OCI-LY1 (cell line): ENCODE measurements at regions not wholly inside any gene's neighbourhood (a gene's known extent, or its start where the extent isn't known, plus 50 kb on each side); places are given as distances from the start of the nearest gene placed in this dataset.
A peak's percentile ranks its signal among the peaks of the same experiment; 100 is the strongest.

Experiments
- H2AFZ ChIP-seq: fragments of 200-600 bp; sonication (generic), shearing (Covaris generic); 2 replicates; pipeline ENCODE4 v1.6.0; 2014; ENCODE audit warnings: antibody characterized with exemption, mild to moderate bottlenecking, low read length
- H3F3A ChIP-seq: fragments of 200-600 bp; sonication (generic), shearing (Covaris generic); 2 replicates; pipeline ENCODE4 v1.6.0; 2014; ENCODE audit warnings: mild to moderate bottlenecking, antibody characterized with exemption, low read length, moderate library complexity; ENCODE audit not compliant: insufficient read depth
- H3K27ac ChIP-seq: fragments of 200-600 bp; sonication (generic); 2 replicates; pipeline ENCODE4 v1.5.1; 2014; ENCODE audit warnings: low read length, mixed run types, mild to moderate bottlenecking, low read depth; ENCODE audit not compliant: poor library complexity, severe bottlenecking
- H3K27me3 ChIP-seq: fragments of 200-600 bp; sonication (generic); 2 replicates; pipeline ENCODE4 v1.6.0; 2014; ENCODE audit warnings: antibody characterized with exemption, mild to moderate bottlenecking, low read length, moderate library complexity; ENCODE audit not compliant: insufficient read depth
- H3K36me3 ChIP-seq: fragments of 200-600 bp; sonication (generic); 2 replicates; pipeline ENCODE4 v1.6.1; 2014; ENCODE audit warnings: mild to moderate bottlenecking, antibody characterized with exemption, low read length, moderate library complexity, mixed read lengths; ENCODE audit not compliant: insufficient read depth
- H3K4me1 ChIP-seq: fragments of 200-600 bp; sonication (generic); 2 replicates; pipeline ENCODE4 v1.5.1; 2014; ENCODE audit warnings: mild to moderate bottlenecking, low read length, moderate library complexity; ENCODE audit not compliant: insufficient read depth, severe bottlenecking
- H3K4me2 ChIP-seq: fragments of 200-600 bp; sonication (generic), shearing (Covaris generic); 2 replicates; pipeline ENCODE4 v1.6.1; 2014; ENCODE audit warnings: low read length
- H3K4me3 ChIP-seq: fragments of 200-600 bp; sonication (generic); 2 replicates; pipeline ENCODE4 v1.5.1; 2014; ENCODE audit warnings: low read length, low read depth, mild to moderate bottlenecking, mixed read lengths; ENCODE audit not compliant: poor library complexity, severe bottlenecking
- H3K79me2 ChIP-seq: fragments of 200-600 bp; shearing (Covaris generic); 2 replicates; pipeline ENCODE4 v1.6.1; 2016; ENCODE audit warnings: mixed run types, low read length, mixed read lengths; ENCODE audit not compliant: insufficient read depth
- H3K9ac ChIP-seq: fragments of 200-600 bp; sonication (generic), shearing (Covaris generic); 2 replicates; pipeline ENCODE4 v1.6.1; 2014; ENCODE audit warnings: mild to moderate bottlenecking, low read length, mixed read lengths
- H3K9me2 ChIP-seq: fragments of 200-600 bp; sonication (generic), shearing (Covaris generic); 2 replicates; pipeline ENCODE4 v1.6.1; 2014; ENCODE audit warnings: low read depth, mild to moderate bottlenecking, low read length, mixed read lengths
- H3K9me3 ChIP-seq: fragments of 200-600 bp; shearing (Covaris generic); 2 replicates; pipeline ENCODE4 v1.6.1; 2014; ENCODE audit warnings: low read length, mixed read lengths
- H4K20me1 ChIP-seq: fragments of 200-600 bp; sonication (generic), shearing (Covaris generic); 2 replicates; pipeline ENCODE4 v1.6.0; 2016; ENCODE audit warnings: mild to moderate bottlenecking, low read length; ENCODE audit not compliant: insufficient read depth
- CTCF ChIP-seq: fragments of 200-600 bp; sonication (generic), shearing (Covaris generic); IDR thresholded peaks from 2 replicates; pipeline ENCODE4 v1.5.1; 2017; ENCODE audit warnings: mild to moderate bottlenecking, antibody characterized with exemption, low read length, moderate library complexity, mixed read lengths
- EZH2 ChIP-seq: fragments of 200-600 bp; sonication (generic), shearing (Covaris generic); IDR thresholded peaks from 2 replicates; pipeline ENCODE4 v1.8.0; 2017; ENCODE audit warnings: borderline replicate concordance, mixed run types, mild to moderate bottlenecking, antibody characterized with exemption, low read length, moderate library complexity, mixed read lengths

DNA sequence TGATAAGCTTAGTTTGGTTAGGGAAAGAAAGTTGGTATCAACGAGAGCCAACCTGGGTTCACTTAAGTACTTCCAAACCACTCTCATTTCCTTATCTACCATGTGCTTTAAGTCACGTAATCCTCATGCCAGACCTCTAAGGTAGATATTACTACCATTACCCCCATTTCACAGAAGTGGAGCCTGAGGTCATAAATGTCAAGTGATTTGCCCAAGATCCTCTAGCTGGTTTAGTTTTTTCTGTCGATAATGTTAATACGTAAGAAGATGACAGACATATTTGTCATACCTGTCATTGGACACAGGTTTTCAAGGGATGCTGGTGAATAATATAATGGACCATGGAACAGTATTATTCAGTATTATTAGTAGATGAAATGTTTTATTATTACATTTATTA lies 197.4 kb upstream of the MKLN1 start:
- Histone ChIP-seq H3K27ac (no peak overlapping the region), H3K9me3 (no peaks in the 10 kb centered on the region), H3F3A (no peaks in the 10 kb centered on the region), H2AFZ (no peak overlapping the region), H3K27me3 (no peaks in the 10 kb centered on the region), H3K36me3 (no peaks in the 10 kb centered on the region), H3K4me3 (no peak overlapping the region), H3K4me1 (peaks cover 19% of the 10 kb centered on the region), H3K79me2 (no peaks in the 10 kb centered on the region), H4K20me1 (no peaks in the 10 kb centered on the region), H3K9me2 (no peaks in the 10 kb centered on the region), H3K9ac (no peak overlapping the region), H3K4me2 (no peak overlapping the region)
- TF ChIP-seq CTCF (no peak), EZH2 (no peak)

DNA sequence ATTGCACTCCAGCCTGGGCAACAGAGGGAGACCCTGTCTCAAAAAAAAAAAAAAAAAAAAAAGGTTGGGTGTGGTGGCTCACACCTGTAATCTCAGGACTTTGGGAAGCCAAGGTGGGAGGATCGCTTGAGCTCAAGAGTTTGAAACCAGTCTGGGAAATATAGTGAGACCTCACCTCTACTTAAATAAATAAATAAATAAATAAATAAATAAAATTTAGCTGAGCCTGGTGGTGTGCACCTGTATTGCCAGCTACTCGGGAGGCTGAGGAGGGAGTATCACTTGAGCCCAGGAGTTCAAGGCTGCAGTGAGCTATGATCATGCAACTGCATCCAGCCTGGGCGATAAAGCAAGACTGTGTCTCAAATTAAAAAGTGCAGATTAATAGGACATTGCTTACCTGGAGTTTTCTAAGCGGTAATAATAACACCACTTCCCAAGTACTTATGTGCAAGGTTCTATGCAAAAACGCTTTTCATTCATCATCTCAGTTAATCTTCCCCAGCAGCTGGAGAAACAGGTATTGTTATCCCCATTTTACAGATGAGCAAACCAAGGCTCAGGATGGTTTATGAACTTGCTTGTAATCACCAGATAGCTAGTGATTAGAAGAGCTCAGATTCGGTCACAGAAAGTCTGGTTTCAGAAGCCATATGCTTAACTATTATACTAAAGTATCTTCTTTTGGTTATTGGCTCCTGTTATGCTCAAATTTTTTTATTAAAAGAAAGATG lies 196.5 kb upstream of the MKLN1 start:
- Histone ChIP-seq H4K20me1 (no peaks in the 10 kb centered on the region), H3K9me2 (no peaks in the 10 kb centered on the region), H3K27ac (peak overlapping the region; percentile 12), H3K9me3 (no peaks in the 10 kb centered on the region), H3K36me3 (no peaks in the 10 kb centered on the region), H3F3A (no peaks in the 10 kb centered on the region), H3K9ac (no peak overlapping the region), H3K4me2 (no peak overlapping the region), H3K4me3 (no peak overlapping the region), H3K4me1 (peaks cover 16% of the 10 kb centered on the region), H3K27me3 (no peaks in the 10 kb centered on the region), H3K79me2 (no peaks in the 10 kb centered on the region), H2AFZ (no peak overlapping the region)
- no peak for TF ChIP-seq EZH2
- no peak for TF ChIP-seq CTCF

- TF ChIP-seq EZH2, result no peak
- TF ChIP-seq CTCF, result no peak
- H3K4me2 ChIP-seq, result no peak overlapping the region
- H3K36me3 ChIP-seq, result no peaks in the 10 kb centered on the region
- H3K9ac ChIP-seq, result no peak overlapping the region
- H3K27ac ChIP-seq, result peak overlapping the region; percentile 12
- H4K20me1 ChIP-seq, result no peaks in the 10 kb centered on the region
- no peaks in the 10 kb centered on the region for H3K9me3 ChIP-seq
- H3K27me3 ChIP-seq, result no peaks in the 10 kb centered on the region
- H2AFZ ChIP-seq, result no peak overlapping the region
- H3K79me2 ChIP-seq, result no peaks in the 10 kb centered on the region
- no peaks in the 10 kb centered on the region for H3K9me2 ChIP-seq
- peaks cover 16% of the 10 kb centered on the region for H3K4me1 ChIP-seq
- no peaks in the 10 kb centered on the region for H3F3A ChIP-seq
- H3K4me3 ChIP-seq, result no peak overlapping the region
These were observed 195.8 kb upstream of the MKLN1 start for GRCh38 chr7:131131746-131132431.
